GM23248 (cell line): ENCODE measurements at regions not wholly inside any gene's neighbourhood (a gene's known extent, or its start where the extent isn't known, plus 50 kb on each side); places are given as distances from the start of the nearest gene placed in this dataset.

Experiments
- EZH2 ChIP-seq: fragments of 200-600 bp; sonication (generic); IDR thresholded peaks from 2 replicates; pipeline ENCODE4 v1.6.1; 2018; ENCODE audit warnings: antibody characterized with exemption, mild to moderate bottlenecking; ENCODE audit not compliant: insufficient read depth, poor library complexity, severe bottlenecking
- EZH2phosphoT487 ChIP-seq: fragments of 200-600 bp; sonication (generic); IDR thresholded peaks from 2 replicates; pipeline ENCODE4 v1.6.1; 2018; ENCODE audit warnings: antibody characterized with exemption, moderate library complexity, mild to moderate bottlenecking, low read depth; ENCODE audit not compliant: insufficient read depth

DNA sequence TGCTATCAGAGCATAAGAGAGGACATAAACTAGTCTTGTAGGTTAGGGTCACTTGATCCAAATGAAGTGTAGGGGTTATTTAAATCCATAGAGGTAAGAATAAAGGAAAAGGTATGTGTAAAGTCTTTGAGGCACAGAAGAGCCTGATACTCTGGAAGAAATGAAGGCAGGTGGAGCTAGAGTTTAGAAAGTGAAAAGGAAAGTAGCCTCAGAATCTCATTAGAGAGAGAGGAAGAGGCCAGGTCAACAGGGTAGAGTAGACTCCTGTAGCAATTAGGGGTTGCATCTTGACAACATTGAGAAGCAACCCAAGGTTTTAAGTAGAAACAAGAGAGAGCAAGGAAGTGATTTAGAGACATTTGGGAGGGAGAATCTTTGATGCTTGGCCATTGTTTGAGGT, 235.2 kb upstream of the SOX9 start:
- no peak for TF ChIP-seq EZH2
- no peak for TF ChIP-seq EZH2phosphoT487
